Chondrocyte (in vitro differentiated cells): ENCODE measurements at regions not wholly inside any gene's neighbourhood (a gene's known extent, or its start where the extent isn't known, plus 50 kb on each side); places are given as distances from the start of the nearest gene placed in this dataset.

ENCODE experiments used
- DNase-seq: peaks from one replicate; pipeline ENCODE4 v3.0.0; 2021; ENCODE audit warnings: mixed read lengths, low spot score
- H3K27ac Mint-ChIP-seq: one replicate; pipeline ENCODE4 v1.8.0; 2021; ENCODE audit warnings: mild to moderate bottlenecking, moderate library complexity, mixed read lengths; ENCODE audit not compliant: unreplicated experiment
- H3K27me3 Mint-ChIP-seq: 2 replicates; pipeline ENCODE4 v1.8.0; 2021; ENCODE audit warnings: low read depth, mixed read lengths
- H3K36me3 Mint-ChIP-seq: 2 replicates; pipeline ENCODE4 v1.8.0; 2021; ENCODE audit warnings: low read depth, mixed read lengths
- H3K4me1 Mint-ChIP-seq: 2 replicates; pipeline ENCODE4 v1.8.0; 2021; ENCODE audit warnings: low read depth, mild to moderate bottlenecking, mixed read lengths
- H3K4me3 Mint-ChIP-seq: one replicate; pipeline ENCODE4 v1.8.0; 2021; ENCODE audit warnings: mild to moderate bottlenecking, moderate library complexity, mixed read lengths; ENCODE audit not compliant: unreplicated experiment
- H3K9me3 Mint-ChIP-seq: 2 replicates; pipeline ENCODE4 v1.8.0; 2021; ENCODE audit warnings: low read depth, mixed read lengths
- TF ChIP-seq, protein P1 (sequence below): fragments of 200-600 bp; sonication (generic); IDR thresholded peaks from 2 replicates; pipeline ENCODE4 v1.5.0; 2021; ENCODE audit warnings: antibody characterized with exemption, mild to moderate bottlenecking, moderate library complexity

DNA sequence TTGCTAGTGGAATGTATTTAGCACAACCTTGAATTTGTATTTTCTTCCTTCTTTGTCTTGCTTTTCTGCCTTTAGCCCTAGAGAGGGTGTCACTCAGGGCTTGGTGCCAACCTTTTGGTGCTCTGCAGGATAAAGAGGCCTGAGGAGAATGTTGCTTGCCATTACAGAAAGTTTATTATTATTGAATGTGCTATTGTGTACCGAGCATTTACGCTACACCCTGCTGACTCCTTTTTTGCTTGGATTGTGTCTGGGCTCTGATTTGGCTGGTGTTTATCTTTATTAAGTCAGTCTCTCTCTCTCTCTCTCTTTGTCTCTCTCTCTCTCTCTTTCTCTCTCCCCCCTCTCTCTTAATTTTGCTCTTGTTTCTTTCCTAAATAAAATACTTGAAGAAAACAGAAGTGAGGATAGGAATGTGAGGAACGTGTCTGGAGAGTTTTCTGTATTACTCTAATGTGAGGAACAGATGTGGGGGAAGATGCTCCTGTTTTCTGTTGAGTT is 284.4 kb upstream of the PHYHIPL start:
- TF ChIP-seq, protein P1, sequence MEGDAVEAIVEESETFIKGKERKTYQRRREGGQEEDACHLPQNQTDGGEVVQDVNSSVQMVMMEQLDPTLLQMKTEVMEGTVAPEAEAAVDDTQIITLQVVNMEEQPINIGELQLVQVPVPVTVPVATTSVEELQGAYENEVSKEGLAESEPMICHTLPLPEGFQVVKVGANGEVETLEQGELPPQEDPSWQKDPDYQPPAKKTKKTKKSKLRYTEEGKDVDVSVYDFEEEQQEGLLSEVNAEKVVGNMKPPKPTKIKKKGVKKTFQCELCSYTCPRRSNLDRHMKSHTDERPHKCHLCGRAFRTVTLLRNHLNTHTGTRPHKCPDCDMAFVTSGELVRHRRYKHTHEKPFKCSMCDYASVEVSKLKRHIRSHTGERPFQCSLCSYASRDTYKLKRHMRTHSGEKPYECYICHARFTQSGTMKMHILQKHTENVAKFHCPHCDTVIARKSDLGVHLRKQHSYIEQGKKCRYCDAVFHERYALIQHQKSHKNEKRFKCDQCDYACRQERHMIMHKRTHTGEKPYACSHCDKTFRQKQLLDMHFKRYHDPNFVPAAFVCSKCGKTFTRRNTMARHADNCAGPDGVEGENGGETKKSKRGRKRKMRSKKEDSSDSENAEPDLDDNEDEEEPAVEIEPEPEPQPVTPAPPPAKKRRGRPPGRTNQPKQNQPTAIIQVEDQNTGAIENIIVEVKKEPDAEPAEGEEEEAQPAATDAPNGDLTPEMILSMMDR: no peak
- Mint-ChIP-seq H3K9me3 (no peaks in the 10 kb centered on the region), H3K4me3 (no peak overlapping the region), H3K27me3 (no peaks in the 10 kb centered on the region), H3K27ac (peak overlapping the region; percentile 28), H3K36me3 (no peaks in the 10 kb centered on the region), H3K4me1 (peaks cover 28% of the 10 kb centered on the region)
- DNase-seq: no peak

DNA sequence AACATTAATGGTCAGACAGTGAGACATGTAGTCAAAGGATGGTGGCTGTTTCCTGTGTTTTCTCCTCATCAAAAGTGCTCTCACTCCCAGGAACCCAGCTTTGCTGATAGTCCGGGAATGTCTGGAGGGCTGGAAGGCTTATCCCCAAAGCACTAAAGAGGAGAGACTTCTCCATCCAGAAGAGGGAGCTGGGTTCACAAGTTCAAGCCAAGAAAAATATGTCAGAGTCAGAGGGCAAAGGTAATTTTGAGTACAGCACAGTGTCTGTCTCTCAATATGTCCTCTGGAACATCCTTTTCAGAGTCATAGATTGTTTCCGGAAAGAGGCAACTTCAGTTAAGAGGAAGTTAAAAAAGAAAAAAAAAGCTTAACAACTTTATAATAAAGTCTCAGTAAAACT is 281.5 kb upstream of the PHYHIPL start:
- TF ChIP-seq, protein P1: no peak
- no peaks in the 10 kb centered on the region for H3K9me3 Mint-ChIP-seq
- H3K4me3 Mint-ChIP-seq: no peak overlapping the region
- DNase-seq: no peak
- H3K27me3 Mint-ChIP-seq: no peaks in the 10 kb centered on the region
- no peaks in the 10 kb centered on the region for H3K36me3 Mint-ChIP-seq
- H3K27ac Mint-ChIP-seq: peak overlapping the region; percentile 28
- H3K4me1 Mint-ChIP-seq: peaks cover 35% of the 10 kb centered on the region

DNA sequence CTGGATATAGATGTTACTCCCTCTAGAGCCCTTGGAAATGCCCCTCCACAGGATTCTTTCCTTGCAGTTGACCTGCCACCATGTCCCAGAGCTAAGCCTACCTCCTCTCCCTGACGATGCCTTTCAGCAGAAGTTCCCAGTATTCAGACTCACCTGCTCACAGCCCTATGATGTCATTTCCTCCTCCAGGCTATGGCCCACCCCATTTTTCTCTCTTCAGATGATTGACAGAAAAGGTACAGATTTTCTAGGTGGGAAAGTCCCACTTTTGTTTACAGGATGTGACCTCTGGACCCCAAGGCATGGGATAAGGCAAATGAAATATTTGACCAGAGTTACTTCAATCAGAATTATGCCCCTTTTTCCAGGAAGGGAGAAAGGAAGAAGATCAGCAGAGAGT is 280.2 kb upstream of the PHYHIPL start:
- no peak overlapping the region for H3K4me3 Mint-ChIP-seq
- H3K4me1 Mint-ChIP-seq: peaks cover 35% of the 10 kb centered on the region
- H3K27me3 Mint-ChIP-seq: no peaks in the 10 kb centered on the region
- no peaks in the 10 kb centered on the region for H3K9me3 Mint-ChIP-seq
- TF ChIP-seq, protein P1: no peak
- no peak overlapping the region for H3K27ac Mint-ChIP-seq
- DNase-seq: no peak
- no peaks in the 10 kb centered on the region for H3K36me3 Mint-ChIP-seq

DNA sequence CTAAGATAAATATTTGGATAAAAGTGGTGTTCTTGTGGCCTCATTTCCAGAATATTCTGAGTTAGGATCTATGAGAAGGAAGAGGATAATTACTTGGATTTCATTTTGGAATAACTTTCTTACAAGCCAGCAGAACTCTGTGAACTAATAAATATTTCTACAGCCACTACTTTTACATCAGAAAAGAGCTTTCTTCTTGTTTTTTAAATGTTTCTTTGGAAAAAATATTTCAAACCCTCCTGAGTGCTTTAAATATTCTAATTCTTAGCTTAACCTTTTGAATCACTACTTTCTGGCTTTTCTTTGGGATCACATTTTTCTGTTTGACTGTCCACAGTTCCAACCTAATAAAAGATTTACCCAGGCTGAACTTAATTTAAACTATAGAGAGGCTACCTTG is 279.2 kb upstream of the PHYHIPL start:
- peaks cover 6% of the 10 kb centered on the region for H3K9me3 Mint-ChIP-seq
- no peaks in the 10 kb centered on the region for H3K36me3 Mint-ChIP-seq
- no peak overlapping the region for H3K4me3 Mint-ChIP-seq
- no peak for DNase-seq
- H3K4me1 Mint-ChIP-seq: peaks cover 27% of the 10 kb centered on the region
- H3K27me3 Mint-ChIP-seq: no peaks in the 10 kb centered on the region
- peak overlapping the region; percentile 6 for H3K27ac Mint-ChIP-seq
- TF ChIP-seq, protein P1: no peak

DNA sequence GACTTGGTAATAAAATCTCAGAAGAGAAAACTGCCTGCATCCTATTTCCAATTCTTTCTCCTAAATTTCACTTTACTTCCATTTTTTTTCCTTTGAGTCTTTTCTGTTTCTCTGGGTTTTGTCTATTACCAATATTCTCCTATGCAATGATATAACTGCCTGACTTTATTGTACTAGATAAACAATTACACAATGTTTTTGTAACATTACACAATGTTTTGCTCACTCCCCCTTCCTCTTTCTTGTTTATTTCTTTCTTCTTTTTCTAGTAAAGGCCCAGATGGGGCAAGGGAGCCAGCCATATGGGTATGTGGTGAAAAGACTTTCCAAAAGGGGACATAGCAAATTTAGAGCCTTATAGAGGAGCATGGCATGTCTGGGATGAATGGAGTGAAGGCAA is 278.7 kb upstream of the PHYHIPL start:
- Mint-ChIP-seq H3K9me3 (peaks cover 6% of the 10 kb centered on the region), H3K27me3 (no peaks in the 10 kb centered on the region), H3K4me3 (no peak overlapping the region), H3K4me1 (peaks cover 23% of the 10 kb centered on the region), H3K36me3 (no peaks in the 10 kb centered on the region), H3K27ac (peak overlapping the region; percentile 4)
- TF ChIP-seq, protein P1: no peak
- DNase-seq: no peak
